ENCODE measurements at regions not wholly inside any gene's neighbourhood (a gene's known extent, or its start where the extent isn't known, plus 50 kb on each side); places are given as distances from the start of the nearest gene placed in this dataset.

GRCh38 chr13:107573184-107573583 lies 642.2 kb downstream of the LIG4 start:
- no peak for DNase-seq

GRCh38 chr13:107572156-107572555 lies 643.2 kb downstream of the LIG4 start:
- DNase-seq = no peak

GRCh38 chr13:107568181-107568580 lies 647.2 kb downstream of the LIG4 start:
- no peak for DNase-seq

GRCh38 chr13:107563099-107563925 lies 652.0 kb downstream of the LIG4 start:
- no peak for DNase-seq

GRCh38 chr13:107562203-107562602 lies 653.1 kb downstream of the LIG4 start:
- no peak for DNase-seq

GRCh38 chr13:107554460-107554859 lies 660.9 kb downstream of the LIG4 start:
- DNase-seq = no peak

GRCh38 chr13:107553838-107554237 lies 661.5 kb downstream of the LIG4 start:
- DNase-seq = peak; percentile 26 to 31

GRCh38 chr13:107551521-107551920 lies 663.8 kb downstream of the LIG4 start:
- DNase-seq = no peak

- DNase-seq = no peak
Observed at GRCh38 chr13:107548338-107548737, 667.0 kb downstream of the LIG4 start.

- DNase-seq = no peak
Observed at GRCh38 chr13:107545946-107546502, 669.3 kb downstream of the LIG4 start.

GRCh38 chr13:107534548-107534947 lies 680.8 kb downstream of the LIG4 start:
- DNase-seq = no peak

GRCh38 chr13:107531816-107532215 lies 683.5 kb downstream of the LIG4 start:
- DNase-seq = no peak

GRCh38 chr13:107531180-107531579 lies 684.2 kb downstream of the LIG4 start:
- DNase-seq = no peak

- DNase-seq = no peak
Observed at GRCh38 chr13:107529035-107529434, 686.3 kb downstream of the LIG4 start.

- no peak for DNase-seq
Observed at GRCh38 chr13:107518780-107519179, 696.6 kb downstream of the LIG4 start.

GRCh38 chr13:107518292-107518691 lies 697.0 kb downstream of the LIG4 start:
- DNase-seq = no peak

GRCh38 chr13:107516517-107516916 lies 698.8 kb downstream of the LIG4 start:
- DNase-seq = no peak

GRCh38 chr13:107512551-107512950 lies 702.8 kb downstream of the LIG4 start:
- no peak for DNase-seq

GRCh38 chr13:107497661-107498060 lies 717.7 kb downstream of the LIG4 start:
- no peak for DNase-seq

GRCh38 chr13:107493266-107493665 lies 722.1 kb downstream of the LIG4 start:
- no peak for DNase-seq

GRCh38 chr13:107482688-107483087 lies 732.6 kb downstream of the LIG4 start:
- no peak for DNase-seq

- DNase-seq = no peak
Observed at GRCh38 chr13:107480130-107480529, 735.2 kb downstream of the LIG4 start.

GRCh38 chr13:107477772-107478379 lies 737.5 kb downstream of the LIG4 start:
- no peak for DNase-seq
